ENCODE measurements at regions not wholly inside any gene's neighbourhood (a gene's known extent, or its start where the extent isn't known, plus 50 kb on each side); places are given as distances from the start of the nearest gene placed in this dataset.

DNA sequence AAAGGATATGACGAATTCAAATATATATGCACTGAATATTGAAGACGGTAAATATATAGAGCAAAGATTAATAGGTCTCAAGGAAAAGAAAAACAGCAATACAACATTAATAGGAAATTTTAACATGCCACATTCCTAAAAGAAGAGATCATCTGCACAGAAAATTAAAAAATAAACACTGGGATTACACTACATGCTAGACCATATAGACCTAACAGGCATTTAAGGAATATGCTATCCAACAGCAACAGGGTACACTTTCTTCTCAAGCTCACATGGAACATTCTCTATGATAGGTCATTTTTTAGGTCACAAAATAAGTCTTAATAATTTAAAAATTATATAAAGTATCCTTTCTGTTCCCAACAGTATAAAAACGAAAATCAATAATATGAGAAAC lies 1038.3 kb downstream of the KCNT2 start:
- H3K9me3 ChIP-seq (ENCODE audit: control insufficient read depth in 2 of 2, insufficient read depth in 1 of 2, low read depth in 1 of 2, low read length in 1 of 2) = no peaks in the 10 kb centered on the region
- WGBS, 3 donors = 63 to 76% (median 69%) methylated on average over 3 of the region's 3 CpGs
- FAIRE-seq (no peak), DNase-seq (no peak)
- H3K27ac ChIP-seq (ENCODE audit: low read depth in 1 of 3, low read length in 2 of 3) = no peak overlapping the region
- no peaks in the 10 kb centered on the region for H3K27me3 ChIP-seq (ENCODE audit: control insufficient read depth in 3 of 3, insufficient read depth in 3 of 3, low read length in 3 of 3)
- no peaks in the 10 kb centered on the region for H3K36me3 ChIP-seq (ENCODE audit: control insufficient read depth in 3 of 3, insufficient read depth in 2 of 3, low read depth in 1 of 3, low read length in 3 of 3)
- no peaks in the 10 kb centered on the region for H3K4me1 ChIP-seq (ENCODE audit: control insufficient read depth in 3 of 3, insufficient read depth in 2 of 3, low read depth in 1 of 3, low read length in 2 of 3)
- H3K4me3 ChIP-seq (ENCODE audit: low read depth in 1 of 3, low read length in 3 of 3) = no peak overlapping the region

DNA sequence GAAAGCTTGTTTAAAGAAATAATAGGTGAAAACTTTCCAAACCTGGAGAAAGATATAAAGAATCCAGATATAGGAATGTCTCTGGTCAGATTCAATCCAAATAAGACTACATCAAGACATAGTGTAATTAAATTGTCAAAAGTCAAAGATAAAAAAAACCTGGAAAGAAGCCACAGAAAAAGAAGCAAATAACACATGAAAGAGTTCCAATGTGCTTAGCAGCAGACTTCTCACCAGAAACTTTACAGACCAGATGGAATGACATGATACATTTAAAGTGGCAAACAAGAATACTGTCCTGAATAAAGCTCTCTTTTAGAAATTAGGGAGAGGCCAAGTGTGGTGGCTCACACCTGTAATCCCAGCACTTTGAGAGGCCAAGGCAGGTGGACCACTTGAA lies 1039.9 kb downstream of the KCNT2 start:
- Histone ChIP-seq H3K4me3 (ENCODE audit: low read depth in 1 of 3, low read length in 3 of 3) (no peak overlapping the region), H3K36me3 (ENCODE audit: control insufficient read depth in 3 of 3, insufficient read depth in 2 of 3, low read depth in 1 of 3, low read length in 3 of 3) (no peaks in the 10 kb centered on the region), H3K27me3 (ENCODE audit: control insufficient read depth in 3 of 3, insufficient read depth in 3 of 3, low read length in 3 of 3) (no peaks in the 10 kb centered on the region), H3K4me1 (ENCODE audit: control insufficient read depth in 3 of 3, insufficient read depth in 2 of 3, low read depth in 1 of 3, low read length in 2 of 3) (no peaks in the 10 kb centered on the region), H3K9me3 (ENCODE audit: control insufficient read depth in 2 of 2, insufficient read depth in 1 of 2, low read depth in 1 of 2, low read length in 1 of 2) (no peaks in the 10 kb centered on the region), H3K27ac (ENCODE audit: low read depth in 1 of 3, low read length in 2 of 3) (no peak overlapping the region)
- DNase-seq (no peak), FAIRE-seq (no peak)

DNA sequence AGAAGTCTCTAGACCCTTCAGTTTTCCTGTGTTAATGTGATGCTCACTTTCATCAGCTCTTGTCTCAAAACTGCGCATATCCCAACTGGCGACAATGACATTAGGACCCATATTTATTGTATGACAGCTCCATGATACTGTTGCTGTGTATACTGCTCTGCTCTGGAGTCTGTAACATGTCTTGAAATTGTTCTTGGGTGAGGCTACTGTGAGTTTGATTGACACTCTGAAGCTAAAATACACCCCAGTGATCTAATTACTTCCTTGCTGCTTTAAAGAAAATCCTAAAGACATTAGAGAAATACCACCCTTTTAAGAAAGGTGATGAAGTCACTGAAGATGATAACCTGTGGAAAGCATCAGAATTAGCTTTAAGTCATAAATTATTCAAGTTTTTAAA lies 1046.2 kb downstream of the KCNT2 start:
- WGBS, 3 donors = 95 to 97% (median 96%) methylated on average over 2 of the region's 2 CpGs
- no peaks in the 10 kb centered on the region for H3K9me3 ChIP-seq (ENCODE audit: control insufficient read depth in 2 of 2, insufficient read depth in 1 of 2, low read depth in 1 of 2, low read length in 1 of 2)
- H3K4me1 ChIP-seq (ENCODE audit: control insufficient read depth in 3 of 3, insufficient read depth in 2 of 3, low read depth in 1 of 3, low read length in 2 of 3) = no peaks in the 10 kb centered on the region
- no peak overlapping the region for H3K27ac ChIP-seq (ENCODE audit: low read depth in 1 of 3, low read length in 2 of 3)
- no peaks in the 10 kb centered on the region for H3K27me3 ChIP-seq (ENCODE audit: control insufficient read depth in 3 of 3, insufficient read depth in 3 of 3, low read length in 3 of 3)
- DNase-seq (no peak), FAIRE-seq (no peak)
- no peak overlapping the region for H3K4me3 ChIP-seq (ENCODE audit: low read depth in 1 of 3, low read length in 3 of 3)
- no peaks in the 10 kb centered on the region for H3K36me3 ChIP-seq (ENCODE audit: control insufficient read depth in 3 of 3, insufficient read depth in 2 of 3, low read depth in 1 of 3, low read length in 3 of 3)

DNA sequence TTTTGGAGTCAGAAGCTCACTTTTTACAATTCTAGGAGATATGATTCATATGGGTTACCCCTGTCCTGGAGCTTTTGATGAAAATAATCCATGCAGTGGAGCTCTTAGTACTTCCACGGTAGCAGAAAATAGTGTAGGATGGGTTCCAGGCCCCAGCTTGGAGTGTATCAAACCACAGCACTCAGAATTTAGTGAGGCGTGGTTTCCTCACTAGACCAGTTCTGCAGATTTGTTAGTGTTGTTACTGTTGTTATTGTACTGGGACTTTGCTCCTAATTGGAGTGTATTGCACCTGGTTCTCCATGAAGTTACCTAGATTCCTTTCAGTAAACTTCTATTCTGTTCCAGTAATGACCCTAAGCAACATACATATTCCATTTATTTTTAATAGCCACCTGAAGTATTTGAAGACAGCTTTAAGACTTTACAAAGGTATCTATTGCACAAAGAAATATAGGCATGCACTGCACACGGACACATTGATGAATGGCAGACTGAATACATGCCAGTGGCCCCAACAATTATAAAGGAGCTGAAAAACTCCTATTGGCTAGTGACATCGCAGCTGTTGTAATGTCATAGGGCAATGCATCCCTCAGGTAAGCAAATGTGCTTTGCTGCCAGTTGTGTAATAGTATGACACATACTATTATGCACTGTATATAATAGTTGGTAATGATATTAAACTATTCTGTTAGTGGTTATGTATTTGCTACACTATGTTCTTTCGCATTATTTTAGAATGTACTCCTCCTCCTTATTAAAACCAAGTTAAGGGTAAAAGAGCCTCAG lies 1058.0 kb downstream of the KCNT2 start:
- H3K27ac ChIP-seq (ENCODE audit: low read depth in 1 of 3, low read length in 2 of 3) = no peak overlapping the region
- 60 to 83% (median 73%) methylated on average over 5 of the region's 5 CpGs for WGBS, 3 donors
- no peaks in the 10 kb centered on the region for H3K36me3 ChIP-seq (ENCODE audit: control insufficient read depth in 3 of 3, insufficient read depth in 2 of 3, low read depth in 1 of 3, low read length in 3 of 3)
- no peaks in the 10 kb centered on the region for H3K4me1 ChIP-seq (ENCODE audit: control insufficient read depth in 3 of 3, insufficient read depth in 2 of 3, low read depth in 1 of 3, low read length in 2 of 3)
- H3K4me3 ChIP-seq (ENCODE audit: low read depth in 1 of 3, low read length in 3 of 3) = no peak overlapping the region
- FAIRE-seq (no peak), DNase-seq (no peak)
- no peaks in the 10 kb centered on the region for H3K27me3 ChIP-seq (ENCODE audit: control insufficient read depth in 3 of 3, insufficient read depth in 3 of 3, low read length in 3 of 3)
- H3K9me3 ChIP-seq (ENCODE audit: control insufficient read depth in 2 of 2, insufficient read depth in 1 of 2, low read depth in 1 of 2, low read length in 1 of 2) = no peaks in the 10 kb centered on the region

DNA sequence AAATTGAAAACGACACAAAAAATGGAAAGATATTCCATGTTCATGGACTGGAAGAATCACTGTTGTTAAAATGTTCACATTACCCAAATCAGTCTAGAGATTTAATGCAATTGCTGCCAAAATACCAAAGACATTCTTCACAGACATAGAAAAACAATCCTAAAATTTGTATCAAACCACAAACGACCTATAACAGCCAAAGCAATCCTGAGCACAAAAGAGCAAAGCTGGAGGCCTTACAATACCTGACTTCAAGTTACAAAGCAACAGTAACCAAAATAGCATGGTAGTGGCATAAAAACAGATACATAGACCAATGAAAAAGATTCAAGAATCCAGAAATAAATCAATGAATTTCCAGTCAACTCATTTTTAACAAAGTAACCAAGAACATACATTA lies 1077.3 kb downstream of the KCNT2 start:
- Histone ChIP-seq H3K4me1 (ENCODE audit: control insufficient read depth in 3 of 3, insufficient read depth in 2 of 3, low read depth in 1 of 3, low read length in 2 of 3) (no peaks in the 10 kb centered on the region), H3K27ac (ENCODE audit: low read depth in 1 of 3, low read length in 2 of 3) (no peak overlapping the region), H3K9me3 (ENCODE audit: control insufficient read depth in 2 of 2, insufficient read depth in 1 of 2, low read depth in 1 of 2, low read length in 1 of 2) (no peaks in the 10 kb centered on the region), H3K27me3 (ENCODE audit: control insufficient read depth in 3 of 3, insufficient read depth in 3 of 3, low read length in 3 of 3) (no peaks in the 10 kb centered on the region), H3K36me3 (ENCODE audit: control insufficient read depth in 3 of 3, insufficient read depth in 2 of 3, low read depth in 1 of 3, low read length in 3 of 3) (no peaks in the 10 kb centered on the region), H3K4me3 (ENCODE audit: low read depth in 1 of 3, low read length in 3 of 3) (no peak overlapping the region)
- no peak for FAIRE-seq
- WGBS, 3 donors = 43 to 62% (median 48%) methylated on average over 2 of the region's 2 CpGs
- no peak for DNase-seq

DNA sequence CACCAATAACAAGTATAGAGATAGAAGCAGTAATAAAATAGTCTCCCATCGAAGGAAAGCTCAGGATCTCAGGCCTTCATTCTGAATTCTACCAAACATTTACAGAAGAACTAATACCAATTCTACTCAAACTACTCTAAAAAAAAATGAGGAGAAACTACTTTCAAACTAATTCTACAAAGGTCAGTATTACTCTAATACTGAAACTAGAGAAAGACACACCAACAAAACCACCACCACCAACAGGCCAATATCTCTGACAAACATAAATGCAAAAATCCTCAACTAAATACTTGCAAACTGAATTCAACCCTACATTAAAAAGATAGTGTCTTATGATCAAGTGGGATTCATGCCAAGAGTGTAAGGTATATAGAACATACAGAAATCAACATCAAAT lies 1078.4 kb downstream of the KCNT2 start:
- WGBS, 3 donors = 84 to 92% (median 87%) methylated on average over 1 of the region's 1 CpG
- no peak for FAIRE-seq
- no peak for DNase-seq
- no peaks in the 10 kb centered on the region for H3K27me3 ChIP-seq (ENCODE audit: control insufficient read depth in 3 of 3, insufficient read depth in 3 of 3, low read length in 3 of 3)
- no peaks in the 10 kb centered on the region for H3K36me3 ChIP-seq (ENCODE audit: control insufficient read depth in 3 of 3, insufficient read depth in 2 of 3, low read depth in 1 of 3, low read length in 3 of 3)
- H3K9me3 ChIP-seq (ENCODE audit: control insufficient read depth in 2 of 2, insufficient read depth in 1 of 2, low read depth in 1 of 2, low read length in 1 of 2) = no peaks in the 10 kb centered on the region
- no peak overlapping the region for H3K4me3 ChIP-seq (ENCODE audit: low read depth in 1 of 3, low read length in 3 of 3)
- H3K27ac ChIP-seq (ENCODE audit: low read depth in 1 of 3, low read length in 2 of 3) = no peak overlapping the region
- no peaks in the 10 kb centered on the region for H3K4me1 ChIP-seq (ENCODE audit: control insufficient read depth in 3 of 3, insufficient read depth in 2 of 3, low read depth in 1 of 3, low read length in 2 of 3)

DNA sequence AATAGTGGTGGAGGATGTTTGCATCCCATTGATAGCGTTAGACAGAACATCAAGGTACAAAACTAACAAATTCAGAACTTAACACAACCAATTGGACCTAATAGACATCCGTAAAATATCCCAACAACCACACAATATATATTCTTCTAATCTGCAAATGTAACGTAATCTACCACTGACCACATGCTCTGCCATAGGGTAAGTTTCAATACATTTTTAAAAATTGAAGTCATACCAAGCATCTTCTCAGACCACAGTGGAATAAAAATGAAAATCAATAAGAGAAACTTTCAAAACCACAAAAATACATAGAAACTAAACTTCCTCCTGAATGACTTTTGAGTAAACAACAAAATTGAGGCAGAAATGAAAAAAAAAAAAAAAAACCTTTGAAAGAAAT lies 1087.5 kb downstream of the KCNT2 start:
- 57 to 77% (median 61%) methylated on average over 3 of the region's 3 CpGs for WGBS, 3 donors
- H3K36me3 ChIP-seq (ENCODE audit: control insufficient read depth in 3 of 3, insufficient read depth in 2 of 3, low read depth in 1 of 3, low read length in 3 of 3) = no peaks in the 10 kb centered on the region
- no peak overlapping the region for H3K27ac ChIP-seq (ENCODE audit: low read depth in 1 of 3, low read length in 2 of 3)
- H3K4me1 ChIP-seq (ENCODE audit: control insufficient read depth in 3 of 3, insufficient read depth in 2 of 3, low read depth in 1 of 3, low read length in 2 of 3) = no peaks in the 10 kb centered on the region
- FAIRE-seq = no peak
- no peak for DNase-seq
- H3K27me3 ChIP-seq (ENCODE audit: control insufficient read depth in 3 of 3, insufficient read depth in 3 of 3, low read length in 3 of 3) = no peaks in the 10 kb centered on the region
- H3K4me3 ChIP-seq (ENCODE audit: low read depth in 1 of 3, low read length in 3 of 3) = no peak overlapping the region
- no peaks in the 10 kb centered on the region for H3K9me3 ChIP-seq (ENCODE audit: control insufficient read depth in 2 of 2, insufficient read depth in 1 of 2, low read depth in 1 of 2, low read length in 1 of 2)

DNA sequence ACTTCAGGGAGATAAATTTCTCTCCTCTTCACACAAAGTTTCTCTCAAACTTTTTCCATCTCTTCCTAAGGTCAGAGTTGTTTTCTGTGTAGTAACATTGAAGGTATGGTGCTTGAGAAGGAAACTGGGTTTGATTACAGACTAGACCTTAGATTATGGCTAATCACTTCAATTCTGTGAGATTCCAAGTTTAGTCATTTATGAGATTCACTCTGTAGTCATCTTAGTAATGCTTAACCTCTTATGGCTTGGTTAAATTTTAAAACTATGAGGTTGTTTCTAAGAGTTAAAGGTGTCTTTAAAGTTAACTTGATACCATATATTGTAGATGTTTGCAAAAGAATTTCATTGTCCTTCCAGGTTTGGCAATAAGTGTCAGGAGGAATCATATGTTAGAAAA lies 1092.2 kb downstream of the KCNT2 start:
- H3K4me1 ChIP-seq (ENCODE audit: control insufficient read depth in 3 of 3, insufficient read depth in 2 of 3, low read depth in 1 of 3, low read length in 2 of 3) = no peaks in the 10 kb centered on the region

DNA sequence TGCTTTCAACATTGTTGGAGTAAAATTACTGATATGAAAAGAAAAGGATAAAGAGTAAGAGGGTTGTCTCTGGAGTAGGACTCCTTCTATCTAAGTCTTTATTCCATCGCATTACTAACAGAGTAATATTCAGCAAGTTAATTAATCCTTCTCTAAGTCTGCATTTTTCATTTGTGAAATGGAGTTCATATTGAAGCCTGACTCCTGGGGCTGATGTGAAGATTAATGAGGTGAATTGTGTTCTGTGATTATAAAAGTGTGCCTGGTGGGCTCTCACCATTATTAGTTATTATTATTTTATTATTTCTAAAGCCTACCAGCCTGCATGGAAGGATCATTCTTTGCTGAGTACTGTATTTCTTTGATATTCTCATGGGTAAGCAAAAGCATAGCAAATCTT lies 1096.7 kb downstream of the KCNT2 start:
- no peaks in the 10 kb centered on the region for H3K27me3 ChIP-seq (ENCODE audit: control insufficient read depth in 3 of 3, insufficient read depth in 3 of 3, low read length in 3 of 3)
- no peaks in the 10 kb centered on the region for H3K36me3 ChIP-seq (ENCODE audit: control insufficient read depth in 3 of 3, insufficient read depth in 2 of 3, low read depth in 1 of 3, low read length in 3 of 3)
- DNase-seq (no peak), FAIRE-seq (no peak)
- no peaks in the 10 kb centered on the region for H3K9me3 ChIP-seq (ENCODE audit: control insufficient read depth in 2 of 2, insufficient read depth in 1 of 2, low read depth in 1 of 2, low read length in 1 of 2)
- WGBS, 3 donors = 91 to 97% (median 92%) methylated on average over 1 of the region's 1 CpG
- no peak overlapping the region for H3K4me3 ChIP-seq (ENCODE audit: low read depth in 1 of 3, low read length in 3 of 3)
- no peak overlapping the region for H3K27ac ChIP-seq (ENCODE audit: low read depth in 1 of 3, low read length in 2 of 3)
- H3K4me1 ChIP-seq (ENCODE audit: control insufficient read depth in 3 of 3, insufficient read depth in 2 of 3, low read depth in 1 of 3, low read length in 2 of 3) = no peaks in the 10 kb centered on the region

More for the DNA sequence above, 1092.2 kb downstream of the KCNT2 start:
- FAIRE-seq = no peak
- no peak overlapping the region for H3K4me3 ChIP-seq (ENCODE audit: low read depth in 1 of 3, low read length in 3 of 3)
- H3K27ac ChIP-seq (ENCODE audit: low read depth in 1 of 3, low read length in 2 of 3) = no peak overlapping the region
- no peaks in the 10 kb centered on the region for H3K27me3 ChIP-seq (ENCODE audit: control insufficient read depth in 3 of 3, insufficient read depth in 3 of 3, low read length in 3 of 3)
- no peaks in the 10 kb centered on the region for H3K9me3 ChIP-seq (ENCODE audit: control insufficient read depth in 2 of 2, insufficient read depth in 1 of 2, low read depth in 1 of 2, low read length in 1 of 2)
- H3K36me3 ChIP-seq (ENCODE audit: control insufficient read depth in 3 of 3, insufficient read depth in 2 of 3, low read depth in 1 of 3, low read length in 3 of 3) = no peaks in the 10 kb centered on the region
- DNase-seq = no peak
